IPS-20b (cell line): ENCODE measurements at regions not wholly inside any gene's neighbourhood (a gene's known extent, or its start where the extent isn't known, plus 50 kb on each side); places are given as distances from the start of the nearest gene placed in this dataset.

Source experiments
- H3K27ac ChIP-seq: one replicate; pipeline ENCODE4 v1.5.1; 2013; ENCODE audit warnings: low read length
- H3K27me3 ChIP-seq: 2 replicates; pipeline ENCODE4 v1.6.1; 2013; ENCODE audit warnings: mild to moderate bottlenecking, low read length, inconsistent platforms; ENCODE audit not compliant: insufficient read depth
- H3K36me3 ChIP-seq: 2 replicates; pipeline ENCODE4 v1.6.1; 2013; ENCODE audit warnings: low read depth, mild to moderate bottlenecking, inconsistent platforms, low read length, moderate library complexity; ENCODE audit not compliant: insufficient read depth
- H3K4me1 ChIP-seq: 2 replicates; pipeline ENCODE4 v1.6.1; 2013; ENCODE audit warnings: mild to moderate bottlenecking, control low read depth, inconsistent platforms, low read length, moderate library complexity; ENCODE audit not compliant: insufficient read depth
- H3K4me3 ChIP-seq: 2 replicates; pipeline ENCODE4 v1.5.1; 2013; ENCODE audit warnings: mild to moderate bottlenecking, low read length, inconsistent platforms
- H3K9ac ChIP-seq: 2 replicates; pipeline ENCODE4 v1.6.1; 2013; ENCODE audit warnings: low read depth, mild to moderate bottlenecking, inconsistent platforms, low read length, moderate library complexity
- H3K9me3 ChIP-seq: 2 replicates; pipeline ENCODE4 v1.6.1; 2013; ENCODE audit warnings: mild to moderate bottlenecking, low read depth, low read length, inconsistent platforms; ENCODE audit not compliant: insufficient read depth

- Histone ChIP-seq H3K27ac (no peak overlapping the region), H3K27me3 (no peaks in the 10 kb centered on the region), H3K4me1 (no peaks in the 10 kb centered on the region), H3K4me3 (no peak overlapping the region), H3K36me3 (no peaks in the 10 kb centered on the region), H3K9ac (no peak overlapping the region), H3K9me3 (no peaks in the 10 kb centered on the region)
These were observed 439.1 kb downstream of the TNS3 start for GRCh38 chr7:47142867-47143175.

DNA sequence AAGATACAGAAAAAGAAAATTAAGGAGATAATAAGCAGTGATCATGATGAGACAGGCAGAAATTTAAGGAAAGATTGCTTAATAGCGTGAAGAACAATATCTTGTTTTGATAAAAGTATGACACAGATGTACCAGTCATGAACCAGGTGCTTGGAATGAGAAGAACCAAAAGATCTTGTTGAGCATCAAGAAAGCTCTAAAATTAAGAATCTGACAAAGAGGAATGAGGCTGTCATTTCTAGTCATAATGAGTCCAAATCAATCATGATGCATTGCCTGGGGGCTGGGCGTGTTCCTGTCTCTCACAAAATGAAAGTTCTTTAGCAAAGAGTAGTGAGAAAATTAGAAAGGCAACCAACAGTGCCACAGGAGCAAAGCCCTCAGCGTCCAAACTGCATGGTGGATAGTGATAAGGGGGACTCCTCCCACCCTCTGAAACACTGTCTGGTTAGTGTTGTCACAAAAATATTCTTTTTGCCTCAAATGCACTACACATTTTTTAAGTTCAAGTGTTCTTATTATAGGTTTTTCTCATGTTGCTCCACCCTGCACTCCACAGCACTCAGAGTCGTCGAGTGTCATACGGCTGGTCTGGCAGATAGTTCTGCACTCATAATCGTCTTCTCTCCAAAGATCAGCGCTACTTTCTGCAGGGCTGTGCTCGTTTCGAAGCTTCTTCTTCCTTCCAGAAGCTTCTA, 439.6 kb downstream of the TNS3 start:
- no peak overlapping the region for H3K27ac ChIP-seq
- no peaks in the 10 kb centered on the region for H3K36me3 ChIP-seq
- no peaks in the 10 kb centered on the region for H3K9me3 ChIP-seq
- H3K4me1 ChIP-seq = no peaks in the 10 kb centered on the region
- H3K27me3 ChIP-seq = no peaks in the 10 kb centered on the region
- no peak overlapping the region for H3K4me3 ChIP-seq
- no peak overlapping the region for H3K9ac ChIP-seq

DNA sequence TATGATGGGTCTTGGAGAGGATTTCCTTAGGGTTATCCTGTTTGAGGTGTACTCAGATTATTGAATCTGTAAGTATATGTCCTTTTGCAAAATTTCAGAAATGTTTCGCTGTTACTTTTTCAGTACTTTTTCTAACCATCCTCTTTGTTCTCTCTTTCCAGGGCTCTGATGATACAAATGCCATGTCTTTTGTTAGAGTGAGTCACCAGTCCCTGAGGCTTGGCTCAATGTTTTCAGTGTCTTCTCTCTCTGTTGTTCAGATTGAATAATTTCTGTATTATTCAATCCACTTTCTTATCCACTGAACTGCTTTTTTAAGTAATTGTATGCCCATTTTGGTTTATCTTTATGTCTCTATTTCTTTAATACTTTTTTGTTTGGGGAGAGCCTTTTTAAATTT, 449.4 kb downstream of the TNS3 start:
- Histone ChIP-seq H3K9ac (no peak overlapping the region), H3K4me3 (no peak overlapping the region), H3K27ac (no peak overlapping the region), H3K9me3 (no peaks in the 10 kb centered on the region), H3K36me3 (no peaks in the 10 kb centered on the region), H3K4me1 (no peaks in the 10 kb centered on the region; the same call in 1 of the 2 replicates), H3K27me3 (no peaks in the 10 kb centered on the region)

GRCh38 chr7:47128700-47129099, 453.2 kb downstream of the TNS3 start:
- Histone ChIP-seq H3K4me3 (no peak overlapping the region), H3K36me3 (no peaks in the 10 kb centered on the region), H3K4me1 (no peaks in the 10 kb centered on the region; the same call in 1 of the 2 replicates), H3K9ac (no peak overlapping the region), H3K9me3 (no peaks in the 10 kb centered on the region), H3K27ac (no peak overlapping the region), H3K27me3 (no peaks in the 10 kb centered on the region)

GRCh38 chr7:47125529-47125928, 456.4 kb downstream of the TNS3 start:
- Histone ChIP-seq H3K4me1 (no peaks in the 10 kb centered on the region), H3K27me3 (no peaks in the 10 kb centered on the region), H3K36me3 (no peaks in the 10 kb centered on the region), H3K9me3 (no peaks in the 10 kb centered on the region), H3K4me3 (no peak overlapping the region), H3K9ac (no peak overlapping the region), H3K27ac (no peak overlapping the region)

DNA sequence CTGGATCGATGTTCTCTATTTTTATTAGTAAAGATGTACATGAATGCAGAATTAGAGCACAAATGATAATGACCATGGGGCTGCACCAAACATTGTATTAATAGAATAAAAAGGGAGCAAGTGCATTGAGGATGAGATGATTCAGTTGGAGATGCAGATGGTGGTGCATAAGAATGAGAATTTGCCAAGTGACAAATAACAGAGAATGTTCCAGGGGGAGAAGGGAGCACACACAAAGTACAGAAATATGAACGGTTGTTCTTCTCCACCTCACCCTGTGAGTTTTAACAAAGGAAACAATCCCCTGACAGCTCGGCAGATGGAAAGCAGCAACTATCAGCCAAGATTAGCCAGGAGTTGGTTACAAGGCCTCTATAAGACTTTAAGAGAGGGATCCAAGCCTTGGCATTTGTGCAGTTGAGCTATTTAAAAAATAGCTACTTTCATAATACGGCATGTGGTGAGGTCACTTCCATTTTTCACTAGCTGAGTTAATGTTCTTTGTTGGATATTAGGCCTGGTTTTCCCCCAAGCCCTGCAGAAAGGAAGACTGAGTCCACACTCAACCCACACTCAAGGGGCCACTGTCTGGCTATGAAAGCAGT, 462.5 kb downstream of the TNS3 start:
- Histone ChIP-seq H3K36me3 (no peaks in the 10 kb centered on the region), H3K27me3 (no peaks in the 10 kb centered on the region), H3K9me3 (no peaks in the 10 kb centered on the region), H3K9ac (no peak overlapping the region), H3K4me3 (no peak overlapping the region), H3K4me1 (no peaks in the 10 kb centered on the region), H3K27ac (no peak overlapping the region)

DNA sequence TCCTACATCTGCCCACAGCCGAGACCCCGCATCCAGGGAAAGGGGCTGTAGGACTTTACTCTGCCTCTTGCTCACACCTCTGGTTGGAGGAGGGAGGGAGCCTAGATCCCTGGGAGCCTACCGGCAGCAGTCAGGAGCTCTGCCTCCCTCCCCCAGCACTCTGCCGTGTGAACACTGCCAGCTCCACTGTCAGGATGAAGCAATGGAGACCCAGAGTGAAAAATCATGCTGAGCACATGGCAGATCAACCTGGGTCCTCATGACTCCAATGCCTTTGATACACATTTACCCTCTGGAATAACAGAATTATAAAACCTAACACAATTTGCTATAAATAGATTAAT, 477.7 kb downstream of the TNS3 start:
- Histone ChIP-seq H3K9ac (no peak overlapping the region), H3K9me3 (no peaks in the 10 kb centered on the region), H3K27ac (no peak overlapping the region), H3K27me3 (no peaks in the 10 kb centered on the region), H3K4me1 (no peaks in the 10 kb centered on the region), H3K36me3 (no peaks in the 10 kb centered on the region), H3K4me3 (no peak overlapping the region)

- H3K4me1 ChIP-seq = no peaks in the 10 kb centered on the region
- no peaks in the 10 kb centered on the region for H3K9me3 ChIP-seq
- H3K9ac ChIP-seq = no peak overlapping the region
- no peaks in the 10 kb centered on the region for H3K27me3 ChIP-seq
- H3K27ac ChIP-seq = no peak overlapping the region
- H3K4me3 ChIP-seq = no peak overlapping the region
- H3K36me3 ChIP-seq = no peaks in the 10 kb centered on the region
These were observed 478.3 kb downstream of the TNS3 start for GRCh38 chr7:47103498-47104205.

GRCh38 chr7:47102331-47102841, 479.5 kb downstream of the TNS3 start:
- H3K36me3 ChIP-seq = no peaks in the 10 kb centered on the region
- no peaks in the 10 kb centered on the region for H3K9me3 ChIP-seq
- no peaks in the 10 kb centered on the region for H3K27me3 ChIP-seq
- no peak overlapping the region for H3K4me3 ChIP-seq
- no peaks in the 10 kb centered on the region for H3K4me1 ChIP-seq
- no peak overlapping the region for H3K27ac ChIP-seq
- H3K9ac ChIP-seq = no peak overlapping the region

- Histone ChIP-seq H3K27ac (no peak overlapping the region), H3K4me3 (no peak overlapping the region), H3K9me3 (no peaks in the 10 kb centered on the region), H3K27me3 (no peaks in the 10 kb centered on the region), H3K4me1 (no peaks in the 10 kb centered on the region), H3K36me3 (no peaks in the 10 kb centered on the region), H3K9ac (no peak overlapping the region)
These were observed 481.0 kb downstream of the TNS3 start for GRCh38 chr7:47100817-47101435.

DNA sequence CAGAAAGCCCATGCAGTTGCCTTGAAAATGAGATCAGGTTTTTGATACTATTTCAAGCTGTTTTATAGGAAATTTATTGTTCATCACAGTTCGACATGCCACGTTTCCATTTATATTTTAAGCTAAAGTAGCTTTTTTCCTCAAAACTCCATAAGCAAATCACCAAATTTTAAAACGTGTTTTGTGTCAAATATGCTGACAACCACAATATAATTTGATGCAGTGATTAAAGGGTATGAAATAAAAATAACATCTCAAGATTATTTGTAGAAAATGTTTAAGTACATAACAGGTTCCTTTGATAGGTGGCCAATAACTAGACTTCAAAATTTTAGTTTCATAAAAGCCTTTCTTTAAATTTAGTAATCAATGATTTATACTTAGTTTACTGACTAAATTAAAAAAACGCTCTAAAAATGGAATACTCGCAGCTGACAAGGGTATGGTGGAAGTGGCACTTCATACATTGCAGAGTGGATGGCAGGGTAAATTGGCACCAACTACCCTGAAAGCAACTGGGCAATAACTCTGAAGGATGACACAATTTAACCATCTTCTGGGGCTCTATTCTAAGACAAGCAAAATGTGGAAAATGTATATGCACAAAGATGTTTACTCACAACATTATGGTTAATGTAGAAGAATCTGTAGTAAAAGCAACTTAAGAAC, 481.6 kb downstream of the TNS3 start:
- H3K9ac ChIP-seq = no peak overlapping the region

More for the DNA sequence above, 481.6 kb downstream of the TNS3 start:
- H3K36me3 ChIP-seq = no peaks in the 10 kb centered on the region
- no peak overlapping the region for H3K4me3 ChIP-seq
- H3K27ac ChIP-seq = no peak overlapping the region
- no peaks in the 10 kb centered on the region for H3K9me3 ChIP-seq
- no peaks in the 10 kb centered on the region for H3K27me3 ChIP-seq
- H3K4me1 ChIP-seq = no peaks in the 10 kb centered on the region
